OCI-LY3 (cell line): ENCODE measurements at regions not wholly inside any gene's neighbourhood (a gene's known extent, or its start where the extent isn't known, plus 50 kb on each side); places are given as distances from the start of the nearest gene placed in this dataset.

Experiments used
- H2AFZ ChIP-seq: fragments of 200-600, 300-600 bp; shearing (Covaris generic); 2 replicates; pipeline ENCODE4 v1.6.0; 2014; ENCODE audit warnings: antibody characterized with exemption, low read depth, low read length
- H3K27ac ChIP-seq: fragments of 200-600, 300-600 bp; sonication (generic); 2 replicates; pipeline ENCODE4 v1.5.1; 2014; ENCODE audit warnings: mild to moderate bottlenecking, low read length, moderate library complexity, mixed read lengths
- H3K27me3 ChIP-seq: fragments of 200-600, 300-600 bp; sonication (generic); 2 replicates; pipeline ENCODE4 v1.6.1; 2014; ENCODE audit warnings: low read depth, low read length, mixed read lengths
- H3K36me3 ChIP-seq: fragments of 200-600, 300-600 bp; sonication (generic); replicated peaks from 2 replicates; pipeline ENCODE3; 2014; ENCODE audit warnings: low read depth, low read length, mixed read lengths
- H3K4me1 ChIP-seq: fragments of 300-600, 200-600 bp; sonication (generic); 2 replicates; pipeline ENCODE4 v1.6.1; 2014; ENCODE audit warnings: low read length, mixed read lengths
- H3K4me2 ChIP-seq: fragments of 200-600, 300-600 bp; sonication (generic); 2 replicates; pipeline ENCODE4 v1.6.1; 2014; ENCODE audit warnings: low read length, mixed read lengths
- H3K4me3 ChIP-seq: fragments of 300-600, 200-600 bp; sonication (generic); 2 replicates; pipeline ENCODE4 v1.5.1; 2014; ENCODE audit warnings: antibody characterized with exemption, mild to moderate bottlenecking, low read length, moderate library complexity
- H3K79me2 ChIP-seq: fragments of 300-600, 200-600 bp; shearing (Covaris generic); 2 replicates; pipeline ENCODE4 v1.6.1; 2014; ENCODE audit warnings: mild to moderate bottlenecking, low read length, mixed read lengths
- H3K9ac ChIP-seq: fragments of 300-600, 200-600 bp; shearing (Covaris generic); 2 replicates; pipeline ENCODE4 v1.6.0; 2014; ENCODE audit warnings: mild to moderate bottlenecking, low read length, moderate library complexity
- H3K9me3 ChIP-seq: fragments of 200-600, 300-600 bp; shearing (Covaris generic); 2 replicates; pipeline ENCODE4 v1.6.1; 2014; ENCODE audit warnings: low read length, mixed read lengths; ENCODE audit not compliant: insufficient read depth
- H4K20me1 ChIP-seq: fragments of 200-600, 300-600 bp; sonication (generic); 2 replicates; pipeline ENCODE4 v1.6.1; 2016; ENCODE audit warnings: low read length, mixed read lengths; ENCODE audit not compliant: insufficient read depth
- CTCF ChIP-seq: fragments of 200-600, 300-600 bp; sonication (generic); IDR thresholded peaks from 2 replicates; pipeline ENCODE4 v1.5.1; 2014; ENCODE audit warnings: antibody characterized with exemption, low read length, low read depth
- EZH2phosphoT487 ChIP-seq: fragments of 200-600 bp; shearing (Covaris generic); IDR thresholded peaks from 2 replicates; pipeline ENCODE4 v1.6.1; 2018; ENCODE audit warnings: antibody characterized with exemption, mixed run types, low read depth

- Histone ChIP-seq H3K36me3 (no peaks in the 10 kb centered on the region), H3K27ac (no peak overlapping the region), H2AFZ (no peak overlapping the region), H3K9ac (no peak overlapping the region), H3K79me2 (no peaks in the 10 kb centered on the region), H3K9me3 (no peaks in the 10 kb centered on the region), H3K4me1 (no peaks in the 10 kb centered on the region), H4K20me1 (no peaks in the 10 kb centered on the region), H3K4me2 (no peak overlapping the region), H3K4me3 (no peak overlapping the region), H3K27me3 (no peaks in the 10 kb centered on the region)
- TF ChIP-seq EZH2phosphoT487, result no peak
- no peak for TF ChIP-seq CTCF
Observed at GRCh38 chr21:38965241-38965640, 159.5 kb downstream of the ETS2 start.

GRCh38 chr21:38963006-38963405, 157.3 kb downstream of the ETS2 start:
- no peaks in the 10 kb centered on the region for H3K36me3 ChIP-seq
- H3K9me3 ChIP-seq, result no peaks in the 10 kb centered on the region
- no peak for TF ChIP-seq EZH2phosphoT487
- no peak for TF ChIP-seq CTCF
- no peaks in the 10 kb centered on the region for H3K79me2 ChIP-seq
- no peak overlapping the region for H3K4me2 ChIP-seq
- H3K4me1 ChIP-seq, result peaks cover 15% of the 10 kb centered on the region
- no peak overlapping the region for H3K9ac ChIP-seq
- no peak overlapping the region for H3K27ac ChIP-seq
- no peaks in the 10 kb centered on the region for H3K27me3 ChIP-seq
- H4K20me1 ChIP-seq, result no peaks in the 10 kb centered on the region
- H2AFZ ChIP-seq, result no peak overlapping the region
- H3K4me3 ChIP-seq, result no peak overlapping the region

- H2AFZ ChIP-seq, result no peak overlapping the region
- no peaks in the 10 kb centered on the region for H3K79me2 ChIP-seq
- no peak overlapping the region for H3K27ac ChIP-seq
- no peaks in the 10 kb centered on the region for H4K20me1 ChIP-seq
- no peaks in the 10 kb centered on the region for H3K36me3 ChIP-seq
- no peaks in the 10 kb centered on the region for H3K27me3 ChIP-seq
- H3K4me3 ChIP-seq, result no peak overlapping the region
- H3K9ac ChIP-seq, result no peak overlapping the region
- no peaks in the 10 kb centered on the region for H3K9me3 ChIP-seq
- TF ChIP-seq EZH2phosphoT487 (no peak), CTCF (no peak)
- no peak overlapping the region for H3K4me2 ChIP-seq
- peaks cover 30% of the 10 kb centered on the region for H3K4me1 ChIP-seq
Observed at GRCh38 chr21:38960251-38960650, 154.5 kb downstream of the ETS2 start.

GRCh38 chr21:38959692-38960061, 153.9 kb downstream of the ETS2 start:
- Histone ChIP-seq H3K79me2 (no peaks in the 10 kb centered on the region), H2AFZ (no peak overlapping the region), H3K9ac (no peak overlapping the region), H3K4me1 (peaks cover 30% of the 10 kb centered on the region), H3K4me2 (no peak overlapping the region), H3K27me3 (no peaks in the 10 kb centered on the region), H3K4me3 (no peak overlapping the region), H3K27ac (peak overlapping the region; percentile 61), H4K20me1 (no peaks in the 10 kb centered on the region), H3K9me3 (no peaks in the 10 kb centered on the region), H3K36me3 (no peaks in the 10 kb centered on the region)
- TF ChIP-seq EZH2phosphoT487 (no peak), CTCF (no peak)
